Thyroid gland (tissue), 4 donors: ENCODE measurements at regions not wholly inside any gene's neighbourhood (a gene's known extent, or its start where the extent isn't known, plus 50 kb on each side); places are given as distances from the start of the nearest gene placed in this dataset.

Experiments
- POLR2A ChIP-seq, 2 donors: fragments of 450-650 bp; IDR thresholded peaks; one replicate each; pipeline ENCODE4 v1.6.1; 2017; ENCODE audit warnings: antibody characterized with exemption in 2 of 2, mild to moderate bottlenecking in 2 of 2, moderate library complexity in 1 of 2
- TF ChIP-seq, protein P1 (sequence below), 6 experiments: fragments of 200-600 bp in 3 of 6; fragments of 450-650 bp in 3 of 6; sonication (generic) in 3 of 6; IDR thresholded peaks; one replicate each; pipeline ENCODE4 v1.5.1; 2016 to 2019; ENCODE audit warnings: antibody characterized with exemption in 6 of 6, mild to moderate bottlenecking in 2 of 6, inconsistent platforms in 1 of 6, moderate library complexity in 1 of 6

GRCh38 chr20:40322941-40323340 is 366.1 kb downstream of the MAFB start:
- TF ChIP-seq, protein P1, sequence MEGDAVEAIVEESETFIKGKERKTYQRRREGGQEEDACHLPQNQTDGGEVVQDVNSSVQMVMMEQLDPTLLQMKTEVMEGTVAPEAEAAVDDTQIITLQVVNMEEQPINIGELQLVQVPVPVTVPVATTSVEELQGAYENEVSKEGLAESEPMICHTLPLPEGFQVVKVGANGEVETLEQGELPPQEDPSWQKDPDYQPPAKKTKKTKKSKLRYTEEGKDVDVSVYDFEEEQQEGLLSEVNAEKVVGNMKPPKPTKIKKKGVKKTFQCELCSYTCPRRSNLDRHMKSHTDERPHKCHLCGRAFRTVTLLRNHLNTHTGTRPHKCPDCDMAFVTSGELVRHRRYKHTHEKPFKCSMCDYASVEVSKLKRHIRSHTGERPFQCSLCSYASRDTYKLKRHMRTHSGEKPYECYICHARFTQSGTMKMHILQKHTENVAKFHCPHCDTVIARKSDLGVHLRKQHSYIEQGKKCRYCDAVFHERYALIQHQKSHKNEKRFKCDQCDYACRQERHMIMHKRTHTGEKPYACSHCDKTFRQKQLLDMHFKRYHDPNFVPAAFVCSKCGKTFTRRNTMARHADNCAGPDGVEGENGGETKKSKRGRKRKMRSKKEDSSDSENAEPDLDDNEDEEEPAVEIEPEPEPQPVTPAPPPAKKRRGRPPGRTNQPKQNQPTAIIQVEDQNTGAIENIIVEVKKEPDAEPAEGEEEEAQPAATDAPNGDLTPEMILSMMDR (IDR thresholded peaks at IDR 0.05) = no peak
- TF ChIP-seq POLR2A (IDR thresholded peaks at IDR 0.05) = no peak
